ENCODE measurements at regions not wholly inside any gene's neighbourhood (a gene's known extent, or its start where the extent isn't known, plus 50 kb on each side); places are given as distances from the start of the nearest gene placed in this dataset.
"Not testable (repeated sequence)": the region's sequence is repeated elsewhere in the genome, so short reads cannot be mapped to it uniquely, and the experiment has no call there.

GRCh38 chr1:101428562-101428961, 191.7 kb downstream of the S1PR1 start:
- DNase-seq, result no peak

GRCh38 chr1:101431956-101432510, 195.2 kb downstream of the S1PR1 start:
- peak; percentile 4 for DNase-seq

- DNase-seq, result no peak
These were observed 199.2 kb downstream of the S1PR1 start for GRCh38 chr1:101435831-101436511.

- DNase-seq, result no peak
These were observed 201.0 kb downstream of the S1PR1 start for GRCh38 chr1:101437800-101438199.

- DNase-seq, result no peak
These were observed 201.5 kb downstream of the S1PR1 start for GRCh38 chr1:101438359-101438758.

- DNase-seq, result no peak
These were observed 203.7 kb downstream of the S1PR1 start for GRCh38 chr1:101440485-101440884.

- DNase-seq, result no peak
These were observed 207.6 kb downstream of the S1PR1 start for GRCh38 chr1:101444381-101444780.

GRCh38 chr1:101444873-101445618, 208.2 kb downstream of the S1PR1 start:
- DNase-seq, result no peak

GRCh38 chr1:101448018-101448417, 211.2 kb downstream of the S1PR1 start:
- DNase-seq, result no peak

- not testable (repeated sequence) for DNase-seq
These were observed 213.9 kb downstream of the S1PR1 start for GRCh38 chr1:101450691-101451090.

GRCh38 chr1:101451888-101452287, 215.1 kb downstream of the S1PR1 start:
- no peak for DNase-seq

GRCh38 chr1:101452825-101453224, 216.0 kb downstream of the S1PR1 start:
- DNase-seq, result no peak

GRCh38 chr1:101453844-101454243, 217.0 kb downstream of the S1PR1 start:
- no peak for DNase-seq

GRCh38 chr1:101455166-101455565, 218.3 kb downstream of the S1PR1 start:
- no peak for DNase-seq

- no peak for DNase-seq
These were observed 223.9 kb downstream of the S1PR1 start for GRCh38 chr1:101460739-101461138.

GRCh38 chr1:101463195-101463594, 226.4 kb downstream of the S1PR1 start:
- DNase-seq, result no peak

- no peak for DNase-seq
These were observed 229.1 kb downstream of the S1PR1 start for GRCh38 chr1:101465941-101466340.

- no peak for DNase-seq
These were observed 237.3 kb downstream of the S1PR1 start for GRCh38 chr1:101474039-101474665.

- no peak for DNase-seq
These were observed 239.7 kb downstream of the S1PR1 start for GRCh38 chr1:101476541-101476940.

- no peak for DNase-seq
These were observed 243.1 kb downstream of the S1PR1 start for GRCh38 chr1:101479945-101480344.

GRCh38 chr1:101482306-101482705, 245.5 kb downstream of the S1PR1 start:
- no peak for DNase-seq

GRCh38 chr1:101483982-101484688, 247.3 kb downstream of the S1PR1 start:
- no peak for DNase-seq

GRCh38 chr1:101484689-101485338, 248.0 kb downstream of the S1PR1 start:
- DNase-seq, result no peak
